Pancreas (tissue), 10 donors: ENCODE measurements at regions not wholly inside any gene's neighbourhood (a gene's known extent, or its start where the extent isn't known, plus 50 kb on each side); places are given as distances from the start of the nearest gene placed in this dataset.
"Not testable (repeated sequence)": the region's sequence is repeated elsewhere in the genome, so short reads cannot be mapped to it uniquely, and the experiment has no call there.

Source experiments
- ATAC-seq, 4 donors: fragments of 200-7000 bp; cut with Tn5 transposase; one replicate each; pipeline versions ENCODE4 v1.8.0 to v1.9.1; 2020; ENCODE audit warnings: mild to moderate bottlenecking in 4 of 4, moderate library complexity in 4 of 4
- DNase-seq, 6 donors: peaks; one replicate each; pipeline ENCODE4 v3.0.0-alpha.2; 2020
- FAIRE-seq: peaks from 2 replicates; lab custom pipeline; 2012; peaks lifted over from hg19 to GRCh38; lab: Jason Lieb, UNC
- H3K27ac ChIP-seq, 4 donors: fragments of 200-600 bp; sonication (generic); 1 replicate in 3 of 4; 2 replicates in 1 of 4; pipeline versions ENCODE4 v1.5.0 to v1.8.0; 2020
- H3K27me3 ChIP-seq, 4 donors: fragments of 200-600 bp; one replicate each; pipeline ENCODE4 v1.8.0; 2021
- H3K36me3 ChIP-seq, 3 donors: fragments of 200-600 bp; sonication (generic) in 1 of 3; one replicate each; pipeline versions ENCODE4 v1.5.0 to v1.8.0; 2020 to 2021
- H3K4me1 ChIP-seq, 3 donors: fragments of 200-600 bp; one replicate each; pipeline ENCODE4 v1.8.0; 2021
- H3K4me3 ChIP-seq, 4 donors: fragments of 200-600 bp; sonication (generic) in 2 of 4; one replicate each; pipeline versions ENCODE4 v1.5.0 to v1.8.0; 2020 to 2021
- H3K9me3 ChIP-seq, 4 donors: fragments of 200-600 bp; one replicate each; pipeline ENCODE4 v1.8.0; 2021
- CTCF ChIP-seq, 4 donors: fragments of 200-600 bp; sonication (generic) in 3 of 4; IDR thresholded peaks; one replicate each; pipeline versions ENCODE4 v1.5.0 to v1.8.0; 2021; ENCODE audit warnings: antibody characterized with exemption in 4 of 4
- WGBS, 2 donors: extraction: QIAGEN DNeasy Blood & Tissue Kit; methylation state at CpG; one replicate each; pipeline ENCODE4 v1.1.7; 2013; 5-methylcytosine and 5-hydroxymethylcytosine counted together
- intact Hi-C, 3 donors: fragments of 100-400 bp; cut with DNase I; formaldehyde crosslinking; loops; one replicate each; pipeline versions ENCODE4 v1.11.1 to v1.14.2; 2022
- donor health status: healthy with polysubstance abuse.
- donor health status: DM: no; HTN: no; CAD: no; lungs with moderate emphysema.
- donor health status: DM: no; HTN: no; CAD: no.
- donor health status: control.
- donor health status: control.
- donor health status: Bipolar disorder and iron deficiency.
- donor health status: DM: yes; HTN: yes; CAD: no.
- donor health status: DM: no; HTN: no; CAD: no.
- donor health status: DM: no; HTN: no; CAD: no.
- donor health status: DM: yes; HTN: yes; CAD: no.

GRCh38 chr22:23446796-23447350 lies 133.2 kb downstream of the IGLL1 start:
- WGBS, 2 donors: 92 to 93% methylated on average over 30 of the region's 30 CpGs
- H3K36me3 ChIP-seq: no peaks in the 10 kb centered on the region
- intact Hi-C loops: no loop called here
- TF ChIP-seq CTCF (IDR thresholded peaks at IDR 0.05): no peak
- H3K27me3 ChIP-seq: no peaks in the 10 kb centered on the region
- DNase-seq: no peak
- no peak overlapping the region for H3K27ac ChIP-seq
- H3K4me1 ChIP-seq: no peaks in the 10 kb centered on the region
- no peaks in the 10 kb centered on the region for H3K9me3 ChIP-seq
- H3K4me3 ChIP-seq: no peak overlapping the region
- FAIRE-seq: no peak
- ATAC-seq: no peak

DNA sequence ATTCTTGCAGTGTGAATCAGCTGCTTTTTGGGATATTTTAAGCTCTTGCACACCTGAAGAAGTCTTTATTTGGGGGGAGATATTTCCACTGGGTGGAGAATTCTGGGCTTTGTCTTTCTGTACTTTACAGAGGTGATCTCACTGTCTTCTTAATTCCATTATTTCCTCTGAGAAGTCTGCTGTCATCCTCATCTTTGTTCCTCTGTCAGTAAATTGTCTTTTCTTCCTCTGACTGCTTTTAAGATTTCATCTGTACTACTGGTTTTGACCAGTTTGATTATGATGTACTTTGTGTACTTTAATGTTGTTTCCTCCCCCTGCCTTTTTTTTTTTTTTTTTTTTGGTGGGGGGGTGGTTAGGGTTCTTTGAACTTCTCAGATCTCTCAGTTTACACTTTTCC lies 133.9 kb downstream of the IGLL1 start:
- DNase-seq, H3K4me1 ChIP-seq, ATAC-seq, H3K27me3 ChIP-seq, H3K4me3 ChIP-seq, H3K27ac ChIP-seq, FAIRE-seq, intact Hi-C loops, H3K36me3 ChIP-seq, H3K9me3 ChIP-seq: not testable (repeated sequence)

- not testable (repeated sequence) for ATAC-seq
Measured at GRCh38 chr22:23443905-23444304, 136.2 kb downstream of the IGLL1 start.

DNA sequence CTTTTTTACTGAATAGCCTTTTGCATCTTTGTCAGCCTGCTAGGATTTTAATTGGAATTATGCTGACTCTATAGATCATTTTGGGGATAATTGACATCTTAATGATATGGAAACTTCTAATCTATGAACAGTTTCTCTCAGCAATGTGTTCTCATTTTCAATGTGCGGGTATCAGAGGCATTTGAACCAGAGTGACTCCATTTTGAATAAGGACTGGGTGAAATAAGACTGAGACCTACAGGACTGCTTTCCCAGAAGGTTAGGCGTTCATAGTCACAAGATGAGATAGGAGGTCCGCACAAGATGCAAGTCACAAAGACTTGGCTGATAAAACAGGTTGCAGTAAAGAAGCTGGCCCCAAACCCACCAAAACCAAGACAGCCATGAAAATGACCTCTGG lies 140.5 kb downstream of the IGLL1 start:
- DNase-seq, H3K36me3 ChIP-seq, H3K27ac ChIP-seq, ATAC-seq, FAIRE-seq, H3K9me3 ChIP-seq, intact Hi-C loops, H3K27me3 ChIP-seq, H3K4me1 ChIP-seq, H3K4me3 ChIP-seq: not testable (repeated sequence)
- 90% methylated on average over 3 of the region's 3 CpGs for WGBS, 2 donors

More at GRCh38 chr22:23443905-23444304, 136.2 kb downstream of the IGLL1 start:
- H3K36me3 ChIP-seq, H3K9me3 ChIP-seq, H3K4me3 ChIP-seq, DNase-seq, intact Hi-C loops, H3K27me3 ChIP-seq, H3K27ac ChIP-seq, FAIRE-seq, H3K4me1 ChIP-seq: not testable (repeated sequence)
- 66 to 84% methylated on average over 1 to 2 of the region's 2 CpGs for WGBS, 2 donors

DNA sequence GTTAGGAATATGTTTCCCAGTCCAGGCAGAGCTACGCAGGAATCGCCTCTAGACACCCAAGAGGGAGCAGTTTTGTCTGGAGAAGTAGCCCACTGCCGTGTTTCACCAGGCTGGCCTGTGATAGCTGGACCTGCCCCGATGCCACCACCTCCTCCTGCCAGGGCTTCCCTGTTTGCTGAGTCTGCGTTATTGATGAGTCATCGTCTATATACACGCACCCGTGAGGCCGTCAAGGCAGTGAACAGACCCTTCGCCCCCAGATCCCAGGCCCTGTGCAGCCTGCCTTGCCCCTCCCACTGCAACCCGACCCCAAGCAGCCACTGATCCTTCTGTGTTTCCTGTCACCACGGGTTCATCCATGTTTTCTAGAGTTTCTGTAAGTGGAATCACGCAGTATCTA lies 141.9 kb downstream of the IGLL1 start:
- no peaks in the 10 kb centered on the region for H3K36me3 ChIP-seq
- FAIRE-seq (no peak), DNase-seq (no peak), ATAC-seq (no peak)
- no peak overlapping the region for H3K4me3 ChIP-seq
- no peak for TF ChIP-seq CTCF (IDR thresholded peaks at IDR 0.05)
- no peaks in the 10 kb centered on the region for H3K4me1 ChIP-seq
- intact Hi-C loops: no loop called here
- WGBS, 2 donors: 67% methylated on average over 13 of the region's 13 CpGs
- H3K27ac ChIP-seq: no peak overlapping the region
- H3K27me3 ChIP-seq: no peaks in the 10 kb centered on the region
- H3K9me3 ChIP-seq: no peaks in the 10 kb centered on the region

- ATAC-seq (no peak), DNase-seq (no peak), FAIRE-seq (no peak)
- WGBS, 2 donors: 88 to 89% methylated on average over 16 of the region's 16 CpGs
- intact Hi-C loops: no loop called here
- no peak overlapping the region for H3K27ac ChIP-seq
- H3K4me1 ChIP-seq: no peaks in the 10 kb centered on the region
- H3K9me3 ChIP-seq: no peaks in the 10 kb centered on the region
- H3K36me3 ChIP-seq: no peaks in the 10 kb centered on the region
- no peak overlapping the region for H3K4me3 ChIP-seq
- TF ChIP-seq CTCF (IDR thresholded peaks at IDR 0.05): no peak
- H3K27me3 ChIP-seq: no peaks in the 10 kb centered on the region
Measured at GRCh38 chr22:23437779-23438178, 142.3 kb downstream of the IGLL1 start.

- DNase-seq, intact Hi-C loops, H3K4me1 ChIP-seq, H3K4me3 ChIP-seq, FAIRE-seq, ATAC-seq, H3K27me3 ChIP-seq, H3K9me3 ChIP-seq, H3K27ac ChIP-seq, H3K36me3 ChIP-seq: not testable (repeated sequence)
- 90% methylated on average over 5 to 7 of the region's 7 CpGs for WGBS, 2 donors
Measured at GRCh38 chr22:23437107-23437395, 143.0 kb downstream of the IGLL1 start.

DNA sequence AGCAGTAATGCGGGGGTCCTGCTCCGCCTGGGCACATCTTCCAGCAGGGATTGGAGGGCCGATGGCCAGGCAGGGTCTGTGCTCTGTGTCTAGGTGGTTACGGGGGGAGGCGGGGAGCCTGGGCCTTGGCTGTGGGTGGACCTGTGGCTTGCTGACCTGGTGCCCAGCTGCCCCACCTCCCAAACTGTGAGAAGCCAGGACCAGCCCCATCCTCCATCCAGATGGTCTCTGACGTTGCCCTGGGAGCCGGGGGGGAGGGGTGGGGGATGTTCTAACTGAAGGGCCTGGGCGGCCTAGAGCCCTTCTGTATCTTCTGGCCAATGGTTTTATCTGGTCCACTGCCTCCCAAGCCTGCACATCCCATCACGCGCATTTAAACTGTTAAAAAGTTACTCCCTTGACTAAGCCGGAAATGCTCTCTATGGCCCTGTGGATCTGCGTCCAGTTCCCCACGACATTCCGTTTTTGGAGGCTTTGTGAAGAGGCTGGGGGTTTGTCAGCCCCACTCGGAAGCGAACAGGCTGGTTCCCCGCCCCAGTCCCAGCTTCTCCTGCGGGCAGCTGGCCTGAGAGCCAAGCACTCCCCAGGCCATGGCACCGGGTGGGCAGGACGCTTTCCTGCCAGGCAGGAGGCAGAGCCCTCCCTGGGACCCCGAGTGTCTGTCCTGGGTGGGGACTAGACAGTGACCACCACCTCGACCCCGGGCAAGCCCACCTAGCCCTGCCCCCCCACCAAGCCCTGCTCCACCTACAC lies 143.6 kb downstream of the IGLL1 start:
- DNase-seq, H3K4me3 ChIP-seq, H3K36me3 ChIP-seq, H3K4me1 ChIP-seq, ATAC-seq, H3K27me3 ChIP-seq, FAIRE-seq, H3K9me3 ChIP-seq, intact Hi-C loops, H3K27ac ChIP-seq: not testable (repeated sequence)
- WGBS, 2 donors: 78 to 80% methylated on average over 23 of the region's 23 CpGs

GRCh38 chr22:23435186-23435585 lies 144.9 kb downstream of the IGLL1 start:
- H3K27me3 ChIP-seq, ATAC-seq, H3K27ac ChIP-seq, DNase-seq, H3K4me3 ChIP-seq, H3K9me3 ChIP-seq, H3K4me1 ChIP-seq, intact Hi-C loops, H3K36me3 ChIP-seq, FAIRE-seq: not testable (repeated sequence)
- 91 to 97% methylated on average over 13 to 14 of the region's 16 CpGs for WGBS, 2 donors
